Epithelial cell of esophagus (primary cell): ENCODE measurements at regions not wholly inside any gene's neighbourhood (a gene's known extent, or its start where the extent isn't known, plus 50 kb on each side); places are given as distances from the start of the nearest gene placed in this dataset.

Source experiments
- DNase-seq: peaks from one replicate; pipeline ENCODE4 v3.0.0; 2010; ENCODE audit warnings: low read depth
- H3K4me3 ChIP-seq: 2 replicates; pipeline ENCODE4 v1.5.1; 2011; ENCODE audit warnings: mild to moderate bottlenecking, low read length, control low read depth
- TF ChIP-seq, protein P1 (sequence below): IDR thresholded peaks from 2 replicates; pipeline ENCODE4 v1.5.1; 2011; ENCODE audit warnings: low read depth, mild to moderate bottlenecking, low read length, control low read depth, inconsistent platforms; ENCODE audit not compliant: insufficient read depth; ENCODE audit errors: missing control alignments

DNA sequence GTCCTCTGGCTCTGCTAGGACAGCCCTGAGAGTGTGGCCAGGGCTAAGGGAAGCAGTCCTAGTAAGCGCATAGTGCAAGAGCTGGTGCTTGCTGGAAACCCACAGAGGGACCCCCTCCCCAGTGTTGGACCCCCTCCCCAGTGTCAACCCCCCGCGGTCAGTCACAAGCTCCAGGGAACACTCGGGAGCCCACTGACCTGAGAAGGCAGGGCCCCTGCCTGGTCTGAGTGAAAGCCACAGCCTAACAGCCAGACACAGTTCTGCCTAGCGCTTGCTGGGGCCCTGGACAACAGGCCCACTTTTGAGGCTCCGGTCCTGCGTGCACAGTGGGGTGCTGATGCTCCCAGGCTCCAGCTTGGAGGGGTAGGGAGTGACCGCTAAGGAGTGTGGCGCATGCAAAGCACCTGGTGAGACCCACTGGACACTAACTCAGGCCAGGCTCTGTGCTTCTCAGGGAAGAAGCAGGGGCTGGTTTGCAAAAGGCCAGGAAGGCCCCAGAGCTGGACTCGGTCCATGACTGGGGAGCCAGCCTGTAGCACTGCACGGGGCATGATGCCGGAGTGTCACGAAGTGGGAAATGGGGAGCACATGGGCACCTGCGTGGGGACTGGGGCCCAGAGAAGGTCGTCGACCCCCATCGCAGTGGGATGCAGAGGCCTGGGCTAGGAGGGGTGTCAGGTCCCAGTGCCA lies 175.8 kb upstream of the PPP2R2D start:
- TF ChIP-seq, protein P1, sequence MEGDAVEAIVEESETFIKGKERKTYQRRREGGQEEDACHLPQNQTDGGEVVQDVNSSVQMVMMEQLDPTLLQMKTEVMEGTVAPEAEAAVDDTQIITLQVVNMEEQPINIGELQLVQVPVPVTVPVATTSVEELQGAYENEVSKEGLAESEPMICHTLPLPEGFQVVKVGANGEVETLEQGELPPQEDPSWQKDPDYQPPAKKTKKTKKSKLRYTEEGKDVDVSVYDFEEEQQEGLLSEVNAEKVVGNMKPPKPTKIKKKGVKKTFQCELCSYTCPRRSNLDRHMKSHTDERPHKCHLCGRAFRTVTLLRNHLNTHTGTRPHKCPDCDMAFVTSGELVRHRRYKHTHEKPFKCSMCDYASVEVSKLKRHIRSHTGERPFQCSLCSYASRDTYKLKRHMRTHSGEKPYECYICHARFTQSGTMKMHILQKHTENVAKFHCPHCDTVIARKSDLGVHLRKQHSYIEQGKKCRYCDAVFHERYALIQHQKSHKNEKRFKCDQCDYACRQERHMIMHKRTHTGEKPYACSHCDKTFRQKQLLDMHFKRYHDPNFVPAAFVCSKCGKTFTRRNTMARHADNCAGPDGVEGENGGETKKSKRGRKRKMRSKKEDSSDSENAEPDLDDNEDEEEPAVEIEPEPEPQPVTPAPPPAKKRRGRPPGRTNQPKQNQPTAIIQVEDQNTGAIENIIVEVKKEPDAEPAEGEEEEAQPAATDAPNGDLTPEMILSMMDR = no peak
- H3K4me3 ChIP-seq = no peak overlapping the region
- DNase-seq = no peak

GRCh38 chr10:131725581-131726069 lies 175.2 kb upstream of the PPP2R2D start:
- H3K4me3 ChIP-seq = no peak overlapping the region
- DNase-seq = no peak
- TF ChIP-seq, protein P1 = no peak

- H3K4me3 ChIP-seq = no peak overlapping the region
- TF ChIP-seq, protein P1 = no peak
- no peak for DNase-seq
These were observed 174.5 kb upstream of the PPP2R2D start for GRCh38 chr10:131726076-131726880.

DNA sequence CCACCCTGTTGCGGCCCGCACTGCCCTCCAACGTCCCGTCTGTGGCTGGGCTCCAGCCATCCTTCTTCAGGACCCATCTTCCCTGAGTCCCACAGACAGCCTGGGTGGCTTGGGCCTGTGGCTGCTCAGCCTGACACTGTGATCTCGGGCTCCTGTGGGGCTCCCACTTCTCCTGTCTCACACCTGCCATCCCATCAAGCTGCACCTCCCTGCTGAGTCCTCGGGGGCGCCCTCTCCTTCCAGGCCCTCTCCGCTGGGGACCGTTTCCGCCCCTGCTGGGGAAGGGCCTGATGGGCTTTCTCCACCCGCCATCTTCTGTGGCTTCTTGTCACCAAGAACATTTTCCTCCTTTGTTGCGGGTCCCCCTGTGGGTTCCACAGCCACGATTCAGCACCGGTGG lies 173.8 kb upstream of the PPP2R2D start:
- H3K4me3 ChIP-seq = no peak overlapping the region
- TF ChIP-seq, protein P1 = no peak
- DNase-seq = no peak

- DNase-seq = no peak
- H3K4me3 ChIP-seq = no peak overlapping the region
- TF ChIP-seq, protein P1 = no peak
These were observed 173.2 kb upstream of the PPP2R2D start for GRCh38 chr10:131727560-131727959.

DNA sequence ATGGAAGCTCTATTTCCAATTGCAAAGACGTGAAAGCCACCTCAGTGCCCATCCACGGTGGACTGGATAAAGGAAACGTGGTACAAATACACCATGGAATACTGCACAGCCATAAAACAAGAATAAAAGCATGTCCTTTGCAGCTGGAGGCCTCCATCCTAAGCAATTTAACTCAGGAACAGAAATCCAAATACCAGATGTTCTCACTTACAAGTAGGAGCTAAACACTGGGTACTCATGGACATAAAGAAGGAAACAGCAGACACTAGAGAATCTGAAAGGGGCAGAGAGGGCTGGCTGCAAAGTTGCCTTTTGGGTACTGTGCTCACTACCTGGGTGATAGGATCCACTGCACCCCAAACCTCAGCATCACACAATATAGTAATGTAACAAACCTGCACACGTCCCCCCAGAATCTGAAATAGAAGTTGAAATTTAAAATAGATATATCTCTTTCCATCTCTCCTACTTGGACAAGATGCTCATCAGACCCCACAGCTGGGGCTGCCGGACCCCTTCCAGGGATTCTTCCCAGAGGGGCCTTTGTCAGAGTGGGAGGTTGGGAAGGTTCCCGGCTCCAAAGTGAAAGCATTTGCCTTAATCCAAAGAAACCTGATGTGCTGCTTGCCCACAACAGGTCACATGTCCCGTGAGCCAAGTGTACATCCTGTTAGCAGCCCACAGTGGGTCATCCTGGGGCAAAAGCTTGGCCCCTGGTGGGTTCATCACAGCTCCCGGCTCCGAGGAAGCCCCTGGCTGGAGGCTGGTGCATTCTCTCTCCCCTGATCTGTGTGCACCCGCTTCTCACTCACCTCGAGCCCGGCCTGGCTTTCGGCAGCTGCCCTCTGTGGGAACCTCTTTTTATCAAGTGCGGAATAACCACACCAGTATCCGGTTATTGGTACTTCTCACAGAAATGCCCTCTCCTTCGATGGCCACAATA lies 172.3 kb upstream of the PPP2R2D start:
- no peak for DNase-seq
- TF ChIP-seq, protein P1 = no peak
- no peak overlapping the region for H3K4me3 ChIP-seq
